NCI-H1048 (cell line): ENCODE measurements at regions not wholly inside any gene's neighbourhood (a gene's known extent, or its start where the extent isn't known, plus 50 kb on each side); places are given as distances from the start of the nearest gene placed in this dataset.
"Not testable (repeated sequence)": the region's sequence is repeated elsewhere in the genome, so short reads cannot be mapped to it uniquely, and the experiment has no call there.

Source experiments
- DNase-seq: peaks from one replicate; lab custom pipeline; 2025; lab: John Stamatoyannopoulos, UW

- DNase-seq = no peak
Observed at GRCh38 chr10:8128511-8128910, 74.0 kb downstream of the GATA3 start.

- DNase-seq = no peak
Observed at GRCh38 chr10:8129438-8129837, 75.0 kb downstream of the GATA3 start.

DNA sequence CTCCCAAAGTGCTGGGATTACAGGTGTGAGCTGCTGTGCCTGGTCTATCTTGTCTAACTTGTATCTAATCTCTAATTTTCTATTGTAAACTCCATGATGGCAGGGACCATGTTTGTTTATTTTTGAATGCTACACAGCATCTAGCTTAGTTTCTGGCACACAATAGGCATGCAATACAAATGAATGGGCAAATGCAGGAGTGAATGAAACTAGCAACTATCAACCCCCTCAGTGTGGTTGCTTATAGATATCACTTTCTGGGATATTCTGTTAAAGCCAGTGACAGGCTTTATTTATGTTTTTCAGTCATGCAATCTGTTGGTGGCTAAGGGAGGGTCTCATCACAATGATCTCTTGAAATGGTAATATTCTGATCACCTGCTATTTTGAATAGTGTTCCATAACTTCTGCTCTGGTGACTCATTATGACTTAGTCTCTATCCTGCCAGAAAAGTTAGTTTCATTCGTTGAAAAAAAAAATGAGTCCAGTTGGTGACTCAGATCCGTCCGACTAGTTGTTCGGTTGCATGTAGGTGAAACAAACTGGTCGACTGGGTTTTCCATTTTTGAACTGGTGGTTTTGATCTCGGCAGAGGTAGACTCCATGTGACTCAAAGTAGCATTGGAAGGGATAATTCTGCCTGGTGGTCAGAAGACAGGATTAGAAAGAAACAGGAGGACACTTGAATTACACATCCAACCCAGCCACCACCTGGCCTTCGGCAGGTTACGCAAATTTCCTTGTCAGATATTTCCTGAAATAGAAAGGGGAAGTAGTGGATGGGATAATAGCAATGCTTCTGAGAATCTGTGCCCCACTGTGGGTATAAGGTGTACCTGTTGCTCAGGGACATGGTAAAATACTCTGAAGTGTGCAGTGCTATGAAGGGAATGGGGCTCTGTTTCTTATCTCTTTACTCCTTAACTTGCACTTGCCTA is 76.8 kb downstream of the GATA3 start:
- no peak for DNase-seq

GRCh38 chr10:8133146-8133545 is 78.7 kb downstream of the GATA3 start:
- no peak for DNase-seq

DNA sequence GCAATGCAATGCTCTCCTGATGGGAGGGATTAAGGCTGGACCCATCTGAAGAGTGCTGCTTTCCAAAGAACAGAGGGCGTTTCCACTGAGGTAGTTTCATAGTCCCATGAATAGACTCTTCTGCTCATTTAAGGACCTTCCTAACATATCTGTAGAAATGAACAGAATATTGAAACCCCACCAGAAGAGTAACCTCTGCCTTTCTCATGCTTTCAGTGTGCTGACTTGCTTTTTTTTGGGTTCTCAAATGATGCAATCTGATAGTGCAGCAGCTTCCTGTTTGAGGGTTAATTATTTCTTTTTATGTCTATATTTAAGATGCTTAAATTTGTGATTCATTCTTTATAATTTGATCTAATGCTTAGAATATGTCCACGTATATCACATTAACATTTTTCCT is 82.2 kb downstream of the GATA3 start:
- DNase-seq = no peak

GRCh38 chr10:8137272-8137681 is 82.8 kb downstream of the GATA3 start:
- no peak for DNase-seq

DNA sequence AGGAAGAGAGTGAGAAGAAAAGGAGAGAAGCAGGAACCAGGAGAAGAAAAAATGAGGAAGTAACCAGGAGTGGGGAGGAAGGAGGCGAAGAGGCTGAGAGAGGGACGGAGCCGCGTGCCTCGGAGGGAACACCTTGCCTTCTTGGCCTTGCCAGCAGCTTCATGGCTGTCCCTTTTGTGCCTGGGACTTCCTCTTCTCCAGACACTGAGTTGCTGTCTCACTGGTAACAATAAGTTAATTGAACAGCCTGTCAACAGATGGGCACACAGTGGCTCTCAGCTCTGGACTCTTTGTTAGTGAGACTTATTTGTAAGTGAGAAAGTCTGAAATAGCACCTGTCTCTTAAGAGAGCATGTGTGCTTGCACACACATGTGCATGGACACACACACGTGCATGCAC is 83.2 kb downstream of the GATA3 start:
- DNase-seq = no peak

GRCh38 chr10:8138471-8138870 is 84.0 kb downstream of the GATA3 start:
- no peak for DNase-seq

DNA sequence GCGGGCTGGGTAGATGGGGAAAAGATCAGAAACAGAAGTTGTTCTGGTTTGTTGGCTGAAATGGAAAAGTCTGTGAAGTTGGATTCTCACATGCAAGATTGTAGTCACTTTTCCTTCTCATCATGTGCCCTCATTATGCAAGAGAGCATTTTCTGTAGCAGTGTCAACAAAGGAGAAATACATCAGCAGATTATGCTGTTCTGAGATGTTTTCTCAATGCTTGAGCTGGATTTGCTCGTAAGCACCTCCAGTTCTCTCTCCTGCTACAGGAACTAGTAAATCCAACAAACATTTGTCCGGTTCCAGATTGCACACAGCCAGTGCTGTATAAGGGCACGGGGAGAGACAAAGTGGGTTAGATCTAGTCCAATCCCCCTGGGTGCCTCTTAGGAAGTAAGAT is 90.0 kb downstream of the GATA3 start:
- no peak for DNase-seq

DNA sequence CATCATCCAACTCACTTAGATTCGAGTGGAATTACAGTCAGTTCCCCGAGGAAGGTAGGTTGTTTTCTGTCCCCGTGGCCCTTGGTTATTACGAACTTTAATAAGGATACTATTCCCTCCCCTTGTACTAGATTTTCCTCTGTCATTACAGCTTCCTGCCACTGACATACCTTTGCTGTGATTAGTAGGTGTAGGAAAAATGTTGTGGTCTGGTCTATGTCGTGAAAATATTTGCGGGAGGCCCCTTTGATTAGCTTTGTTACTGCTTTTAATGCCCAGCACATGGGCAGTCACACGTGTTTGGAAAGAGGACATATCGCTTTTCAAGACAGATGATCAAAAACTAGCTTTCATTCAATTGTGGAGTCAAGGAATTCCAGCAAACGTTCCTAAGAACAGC is 92.2 kb downstream of the GATA3 start:
- no peak for DNase-seq

DNA sequence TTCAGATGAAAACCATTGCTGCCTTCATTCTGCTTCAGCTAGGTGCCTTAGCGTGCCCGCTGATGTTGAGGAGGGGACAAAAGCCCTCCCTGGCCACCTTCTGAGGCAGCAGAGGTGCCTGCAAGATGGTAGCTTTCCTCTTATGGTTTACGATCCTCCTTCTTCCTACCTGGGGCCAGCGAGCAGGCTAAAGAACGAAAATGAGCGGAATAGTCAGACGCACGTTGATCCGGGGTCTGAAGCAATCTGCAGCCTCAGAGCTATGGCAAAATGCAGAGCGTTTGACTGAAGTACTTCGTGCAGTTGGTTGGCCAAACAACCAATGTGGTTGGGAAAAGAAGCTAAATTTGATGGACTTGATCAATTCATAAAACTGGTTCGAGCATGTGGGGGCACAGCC is 95.5 kb downstream of the GATA3 start:
- DNase-seq = no peak

DNA sequence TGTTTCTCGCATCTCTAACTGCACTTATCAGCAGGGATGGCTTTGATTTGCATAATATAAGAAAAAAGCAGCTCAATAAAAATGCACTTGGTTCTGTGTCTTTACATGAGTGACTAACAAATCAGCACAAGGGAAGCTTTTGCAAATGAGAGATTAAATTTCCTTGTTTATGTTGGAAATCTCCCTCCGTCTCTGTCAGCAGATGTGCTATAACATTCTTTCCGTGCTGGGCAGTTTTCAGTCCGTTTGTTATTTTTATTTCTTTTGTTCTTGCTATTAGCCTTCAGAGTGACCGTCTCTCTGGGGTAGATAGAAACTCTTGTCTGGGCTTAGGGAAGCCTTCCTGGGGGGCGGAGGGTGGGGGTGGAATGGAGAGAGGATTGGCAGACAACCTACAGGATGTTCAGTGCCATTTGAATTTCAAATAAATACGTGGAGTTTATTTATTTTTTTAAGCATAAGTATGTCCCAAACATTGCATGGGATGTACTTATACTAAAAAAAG is 96.0 kb downstream of the GATA3 start:
- DNase-seq = no peak

DNA sequence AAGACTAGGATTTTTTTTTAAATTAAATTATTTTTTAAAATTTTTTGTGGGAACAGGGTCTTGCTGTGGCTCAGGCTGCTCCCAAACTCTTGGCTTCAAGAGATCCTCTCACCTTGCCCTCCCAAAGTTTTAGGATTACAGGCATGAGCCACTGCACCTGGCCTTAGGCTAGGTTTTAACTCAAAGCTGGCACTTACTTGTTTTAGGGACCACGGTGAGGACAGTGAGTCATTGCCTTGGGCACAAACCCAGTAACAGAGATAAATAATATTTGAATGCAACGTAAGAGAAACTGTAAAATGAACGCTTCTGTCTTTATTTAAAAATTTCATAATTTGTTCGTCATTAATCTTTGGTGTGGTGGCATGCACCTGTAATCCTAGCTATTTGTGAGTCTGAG is 96.6 kb downstream of the GATA3 start:
- no peak for DNase-seq

- DNase-seq = no peak
Observed at GRCh38 chr10:8156918-8157317, 102.4 kb downstream of the GATA3 start.

- DNase-seq = no peak
Observed at GRCh38 chr10:8158193-8159071, 103.9 kb downstream of the GATA3 start.

DNA sequence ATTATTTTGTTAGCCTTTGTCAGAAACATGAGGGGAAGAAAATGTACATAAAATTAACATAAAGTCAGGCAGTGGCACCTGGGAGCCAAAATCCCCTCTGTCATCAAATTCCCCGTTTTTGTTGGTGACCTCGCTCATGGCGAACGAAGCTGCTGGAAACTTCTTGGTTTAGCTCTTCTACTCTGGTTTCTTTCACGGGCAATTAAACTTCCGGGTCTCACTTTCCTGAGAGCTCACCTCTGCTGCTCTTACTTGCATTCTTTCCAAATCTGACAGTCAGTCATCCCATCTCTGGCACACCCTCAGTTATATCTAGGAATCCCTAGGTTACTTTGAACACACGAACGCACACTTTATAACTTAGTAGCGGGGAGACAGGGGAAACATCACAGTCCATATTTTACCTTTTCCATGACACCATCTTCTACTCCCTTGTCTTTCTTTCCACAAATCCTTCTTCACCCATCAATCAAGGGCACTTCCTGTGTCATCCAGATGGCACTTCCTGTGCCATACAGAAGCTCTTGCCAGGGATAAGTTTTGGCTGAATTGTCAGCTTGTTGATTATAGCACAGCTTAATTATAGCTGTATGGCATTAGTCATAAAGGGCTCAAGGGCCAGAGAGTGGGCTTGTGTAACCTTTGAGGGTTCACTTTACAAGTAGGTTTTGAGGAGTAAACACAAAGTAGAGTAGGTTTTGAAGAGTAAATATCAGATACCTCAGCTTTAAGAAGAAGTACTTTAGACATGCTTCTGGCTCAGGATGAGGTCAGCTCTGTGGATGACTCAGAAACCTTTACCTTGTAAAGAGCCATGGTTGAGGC is 105.1 kb downstream of the GATA3 start:
- DNase-seq = no peak

GRCh38 chr10:8163824-8164223 is 109.3 kb downstream of the GATA3 start:
- no peak for DNase-seq

DNA sequence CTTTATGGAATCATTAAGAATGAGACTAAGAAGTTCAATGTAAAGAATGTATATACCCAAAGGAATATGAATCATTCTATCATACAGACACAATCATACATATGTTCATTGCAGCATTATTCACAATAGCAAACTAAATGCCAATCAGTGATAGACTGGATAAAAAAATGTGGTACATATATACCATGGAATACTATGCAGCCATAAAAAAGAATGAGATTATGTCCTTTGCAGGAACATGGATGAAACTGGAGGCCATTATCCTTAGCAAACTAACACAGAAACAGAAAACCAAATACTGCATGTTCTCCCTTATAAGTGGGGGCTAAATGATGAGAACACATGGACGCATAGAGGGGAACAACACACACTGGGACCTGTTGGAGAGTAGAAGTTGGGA is 110.2 kb downstream of the GATA3 start:
- not testable (repeated sequence) for DNase-seq

DNA sequence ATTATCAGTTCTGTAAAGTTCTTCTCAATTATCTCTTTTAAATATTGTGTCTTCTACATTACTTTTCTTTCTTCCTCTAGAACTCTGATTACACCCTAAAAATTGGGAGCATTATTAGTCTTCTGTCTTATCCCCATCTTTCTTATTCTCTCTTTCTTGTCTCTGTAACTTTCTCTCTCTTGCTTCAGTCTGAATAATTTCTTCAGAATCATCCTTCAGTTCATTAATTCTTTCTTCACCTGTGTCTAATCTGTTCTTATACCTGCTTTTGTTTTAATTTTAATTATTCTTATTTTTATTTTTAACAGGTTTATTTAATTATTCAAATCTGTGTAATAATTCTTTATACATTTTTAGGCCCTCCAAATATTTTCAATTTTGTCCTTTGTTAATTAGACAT is 114.3 kb downstream of the GATA3 start:
- no peak for DNase-seq

DNA sequence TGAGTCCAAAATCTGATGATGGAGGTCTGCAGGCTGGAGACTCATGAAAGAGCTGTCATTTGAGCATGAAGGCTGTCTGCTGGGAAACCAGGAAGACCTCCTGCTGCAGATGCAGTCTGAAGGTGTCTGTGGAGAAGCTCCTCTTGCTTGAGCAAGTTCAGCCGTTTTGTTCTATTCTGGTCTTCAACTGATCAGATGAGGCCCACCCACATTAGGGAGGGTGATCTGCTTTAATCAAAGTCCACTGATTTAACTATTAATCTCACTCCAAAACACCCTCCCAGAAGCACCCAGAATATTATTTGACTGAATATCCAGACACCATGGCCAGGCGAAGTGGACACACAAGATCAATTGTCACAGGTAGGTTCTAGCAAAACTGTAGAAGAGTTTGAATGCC is 116.5 kb downstream of the GATA3 start:
- no peak for DNase-seq

DNA sequence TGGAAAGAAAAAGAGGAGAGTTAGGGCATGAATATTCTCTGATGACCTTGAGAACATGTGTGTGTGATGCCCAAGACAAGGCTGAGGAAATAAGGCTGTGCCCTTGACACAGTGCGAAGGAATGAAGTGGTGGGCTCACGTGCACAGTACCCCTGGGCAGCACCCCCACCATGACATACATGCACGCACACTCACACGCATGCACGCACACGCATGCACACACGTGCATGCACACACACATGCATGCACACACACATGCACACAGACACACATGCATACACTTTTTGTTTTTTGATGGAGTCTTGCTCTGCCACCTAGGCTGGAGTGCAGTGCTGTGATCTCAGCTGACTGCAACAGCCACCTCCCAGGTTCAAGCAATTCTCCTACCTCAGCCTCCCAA is 118.1 kb downstream of the GATA3 start:
- no peak for DNase-seq
